ENCODE measurements at regions not wholly inside any gene's neighbourhood (a gene's known extent, or its start where the extent isn't known, plus 50 kb on each side); places are given as distances from the start of the nearest gene placed in this dataset.

GRCh38 chr13:26914148-26914547, 153.6 kb upstream of the GPR12 start:
- Histone ChIP-seq H3K27ac (no peak overlapping the region), H3K4me3 (no peak overlapping the region), H3K27me3 (no peaks in the 10 kb centered on the region), H3K4me1 (replicated peaks in 1 of 2) (peaks cover 0 to 3% of the 10 kb centered on the region in 2 donors), H3K9me3 (replicated peaks in 1 of 3) (no peaks in the 10 kb centered on the region), H3K36me3 (replicated peaks in 1 of 2) (no peaks in the 10 kb centered on the region)
- DNase-seq = no peak
- intact Hi-C loops (cut with DNase I) = no loop called here
- TF ChIP-seq POLR2A (IDR thresholded peaks at IDR 0.05) = no peak
- no peak for TF ChIP-seq CTCF (IDR thresholded peaks at IDR 0.05)
- 86 to 97% (median 88%) methylated on average over 3 of the region's 3 CpGs for WGBS, 4 donors

GRCh38 chr13:26910754-26911465, 150.3 kb upstream of the GPR12 start:
- DNase-seq = no peak
- WGBS, 4 donors = 69 to 79% (median 76%) methylated on average over 9 to 13 of the region's 13 CpGs
- TF ChIP-seq POLR2A (IDR thresholded peaks at IDR 0.05) (no peak), CTCF (IDR thresholded peaks at IDR 0.05) (no peak)
- intact Hi-C loops (cut with DNase I) = no loop called here
- Histone ChIP-seq H3K27ac (no peak overlapping the region), H3K4me1 (replicated peaks in 1 of 2) (no peaks in the 10 kb centered on the region), H3K36me3 (replicated peaks in 1 of 2) (no peaks in the 10 kb centered on the region), H3K4me3 (no peak overlapping the region), H3K9me3 (replicated peaks in 1 of 3) (no peaks in the 10 kb centered on the region), H3K27me3 (no peaks in the 10 kb centered on the region)

GRCh38 chr13:26909477-26909876, 148.9 kb upstream of the GPR12 start:
- Histone ChIP-seq H3K27ac (no peak overlapping the region), H3K4me1 (replicated peaks in 1 of 2) (no peaks in the 10 kb centered on the region), H3K27me3 (no peaks in the 10 kb centered on the region), H3K4me3 (no peak overlapping the region), H3K36me3 (replicated peaks in 1 of 2) (no peaks in the 10 kb centered on the region), H3K9me3 (replicated peaks in 1 of 3) (no peaks in the 10 kb centered on the region)
- DNase-seq = no peak
- WGBS, 4 donors = 43 to 82% (median 62%) methylated on average over 6 of the region's 6 CpGs
- intact Hi-C loops (cut with DNase I) = no loop called here
- TF ChIP-seq CTCF (IDR thresholded peaks at IDR 0.05) (no peak), POLR2A (IDR thresholded peaks at IDR 0.05) (no peak)

GRCh38 chr13:26908126-26908525, 147.5 kb upstream of the GPR12 start:
- intact Hi-C loops (cut with DNase I) = no loop called here
- TF ChIP-seq CTCF (IDR thresholded peaks at IDR 0.05) (no peak), POLR2A (IDR thresholded peaks at IDR 0.05) (no peak)
- no peaks in the 10 kb centered on the region for H3K27me3 ChIP-seq
- WGBS, 4 donors = 71 to 83% (median 75%) methylated on average over 4 of the region's 4 CpGs
- no peaks in the 10 kb centered on the region for H3K9me3 ChIP-seq (replicated peaks in 1 of 3)
- no peak overlapping the region for H3K27ac ChIP-seq
- H3K36me3 ChIP-seq (replicated peaks in 1 of 2) = no peaks in the 10 kb centered on the region
- no peak overlapping the region for H3K4me3 ChIP-seq
- no peaks in the 10 kb centered on the region for H3K4me1 ChIP-seq (replicated peaks in 1 of 2)
- no peak for DNase-seq

All from adrenal gland (tissue), 9 donors.